ENCODE measurements at regions not wholly inside any gene's neighbourhood (a gene's known extent, or its start where the extent isn't known, plus 50 kb on each side); places are given as distances from the start of the nearest gene placed in this dataset.

- DNase-seq (ENCODE audit: low read depth): no peak
Observed at GRCh38 chrX:22395372-22395771, 122.7 kb downstream of the CBLL2 start.

- DNase-seq (ENCODE audit: low read depth): no peak
Observed at GRCh38 chrX:22396408-22396807, 123.7 kb downstream of the CBLL2 start.

- DNase-seq (ENCODE audit: low read depth): no peak
Observed at GRCh38 chrX:22397566-22397965, 124.9 kb downstream of the CBLL2 start.

- DNase-seq (ENCODE audit: low read depth): no peak
Observed at GRCh38 chrX:22399437-22400192, 126.9 kb downstream of the CBLL2 start.

- DNase-seq (ENCODE audit: low read depth): no peak
Observed at GRCh38 chrX:22404297-22404696, 131.6 kb downstream of the CBLL2 start.

- DNase-seq (ENCODE audit: low read depth): no peak
Observed at GRCh38 chrX:22406201-22406737, 133.6 kb downstream of the CBLL2 start.

GRCh38 chrX:22409418-22409817 is 136.7 kb downstream of the CBLL2 start:
- DNase-seq (ENCODE audit: low read depth): no peak

GRCh38 chrX:22424122-22424915 is 151.6 kb downstream of the CBLL2 start:
- DNase-seq (ENCODE audit: low read depth): no peak

- no peak for DNase-seq (ENCODE audit: low read depth)
Observed at GRCh38 chrX:22424919-22425318, 152.2 kb downstream of the CBLL2 start.

- no peak for DNase-seq (ENCODE audit: low read depth)
Observed at GRCh38 chrX:22429704-22430103, 157.0 kb downstream of the CBLL2 start.

GRCh38 chrX:22430701-22431100 is 158.0 kb downstream of the CBLL2 start:
- DNase-seq (ENCODE audit: low read depth): no peak

- DNase-seq (ENCODE audit: low read depth): no peak
Observed at GRCh38 chrX:22433292-22434070, 160.8 kb downstream of the CBLL2 start.

GRCh38 chrX:22445880-22446279 is 173.2 kb downstream of the CBLL2 start:
- DNase-seq (ENCODE audit: low read depth): no peak

GRCh38 chrX:22462959-22463358 is 190.2 kb downstream of the CBLL2 start:
- no peak for DNase-seq (ENCODE audit: low read depth)

- DNase-seq (ENCODE audit: low read depth): no peak
Observed at GRCh38 chrX:22467571-22467970, 194.9 kb downstream of the CBLL2 start.

- DNase-seq (ENCODE audit: low read depth): no peak
Observed at GRCh38 chrX:22481436-22481835, 208.7 kb downstream of the CBLL2 start.

- DNase-seq (ENCODE audit: low read depth): no peak
Observed at GRCh38 chrX:22486296-22486695, 213.6 kb downstream of the CBLL2 start.

GRCh38 chrX:22516893-22517292 is 244.2 kb downstream of the CBLL2 start:
- no peak for DNase-seq (ENCODE audit: low read depth)

- no peak for DNase-seq (ENCODE audit: low read depth)
Observed at GRCh38 chrX:22520128-22520828, 247.6 kb downstream of the CBLL2 start.

- peak; percentile 67 for DNase-seq (ENCODE audit: low read depth)
Observed at GRCh38 chrX:22526339-22526738, 253.6 kb downstream of the CBLL2 start.

GRCh38 chrX:22527302-22527701 is 254.6 kb downstream of the CBLL2 start:
- no peak for DNase-seq (ENCODE audit: low read depth)

- DNase-seq (ENCODE audit: low read depth): no peak
Observed at GRCh38 chrX:22533898-22534297, 261.2 kb downstream of the CBLL2 start.
